SK-N-MC (cell line): ENCODE measurements at regions not wholly inside any gene's neighbourhood (a gene's known extent, or its start where the extent isn't known, plus 50 kb on each side); places are given as distances from the start of the nearest gene placed in this dataset.

Experiments
- EZH2 ChIP-seq: fragments of 200-600 bp; sonication (generic); IDR thresholded peaks from one replicate; pipeline ENCODE4 v1.6.1; 2017; ENCODE audit warnings: antibody characterized with exemption
- FOXP2 ChIP-seq: optimal IDR thresholded peaks from 2 replicates; pipeline ENCODE3; 2011; ENCODE audit warnings: mild to moderate bottlenecking, moderate library complexity; ENCODE audit not compliant: insufficient read depth; ENCODE audit errors: extremely low read length, control extremely low read depth
- POLR2AphosphoS5 ChIP-seq: IDR thresholded peaks from 2 replicates; pipeline ENCODE4 v1.6.1; 2012; ENCODE audit warnings: mild to moderate bottlenecking, low read depth, low read length, borderline replicate concordance

- no peak for TF ChIP-seq POLR2AphosphoS5
- no peak for TF ChIP-seq EZH2
- TF ChIP-seq FOXP2, result no peak
These were observed 420.0 kb upstream of the EYS start for GRCh38 chr6:66127061-66127460.
